ENCODE measurements at regions not wholly inside any gene's neighbourhood (a gene's known extent, or its start where the extent isn't known, plus 50 kb on each side); places are given as distances from the start of the nearest gene placed in this dataset.

DNA sequence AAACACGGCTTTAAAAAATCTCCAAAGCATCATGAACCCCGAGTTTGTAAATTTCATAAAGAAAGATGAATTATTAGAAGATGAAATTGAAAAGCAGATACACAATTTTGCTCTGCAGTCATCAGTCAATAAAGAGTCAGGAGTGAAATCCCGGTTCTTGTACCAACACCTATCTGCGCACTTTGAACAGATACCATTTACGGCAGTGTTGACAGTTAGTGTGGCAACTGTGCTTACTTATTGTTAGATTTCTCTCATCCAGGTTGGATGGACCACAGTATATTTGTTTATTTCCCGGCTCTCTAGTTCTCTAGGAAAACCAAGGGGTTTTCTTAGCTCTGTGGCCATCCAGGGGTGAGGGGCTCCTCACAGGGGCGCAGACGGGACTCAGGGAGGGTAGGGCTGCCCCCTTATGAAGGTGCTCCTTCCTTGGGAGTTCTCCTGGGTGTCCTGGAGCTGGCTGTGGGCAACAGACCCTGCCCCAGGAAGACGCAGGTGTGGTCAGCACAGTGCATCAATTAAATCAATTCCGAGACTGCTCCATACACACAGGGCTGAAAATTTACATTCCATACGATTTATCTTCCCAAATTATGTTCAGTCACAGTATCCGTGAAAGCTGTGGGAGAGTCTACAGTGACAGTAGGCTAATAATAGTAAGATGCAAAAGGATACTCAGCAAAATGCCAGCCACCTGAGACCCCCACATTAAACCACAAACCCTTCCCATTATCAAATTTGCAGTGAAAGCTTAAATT lies 107.0 kb upstream of the C1QTNF9B start:
- TF ChIP-seq CTCF (IDR thresholded peaks at IDR 0.05; ENCODE audit: poor library complexity), result no peak
- TF ChIP-seq EZH2 (IDR thresholded peaks at IDR 0.05; ENCODE audit: borderline replicate concordance), result no peak

All from hepatocyte (in vitro differentiated cells).